OCI-LY3 (cell line): ENCODE measurements at regions not wholly inside any gene's neighbourhood (a gene's known extent, or its start where the extent isn't known, plus 50 kb on each side); places are given as distances from the start of the nearest gene placed in this dataset.
A peak's percentile ranks its signal among the peaks of the same experiment; 100 is the strongest.

Experiments
- H2AFZ ChIP-seq: fragments of 200-600, 300-600 bp; shearing (Covaris generic); 2 replicates; pipeline ENCODE4 v1.6.0; 2014; ENCODE audit warnings: antibody characterized with exemption, low read depth, low read length
- H3K27ac ChIP-seq: fragments of 200-600, 300-600 bp; sonication (generic); 2 replicates; pipeline ENCODE4 v1.5.1; 2014; ENCODE audit warnings: mild to moderate bottlenecking, low read length, moderate library complexity, mixed read lengths
- H3K27me3 ChIP-seq: fragments of 200-600, 300-600 bp; sonication (generic); 2 replicates; pipeline ENCODE4 v1.6.1; 2014; ENCODE audit warnings: low read depth, low read length, mixed read lengths
- H3K36me3 ChIP-seq: fragments of 200-600, 300-600 bp; sonication (generic); replicated peaks from 2 replicates; pipeline ENCODE3; 2014; ENCODE audit warnings: low read depth, low read length, mixed read lengths
- H3K4me1 ChIP-seq: fragments of 300-600, 200-600 bp; sonication (generic); 2 replicates; pipeline ENCODE4 v1.6.1; 2014; ENCODE audit warnings: low read length, mixed read lengths
- H3K4me2 ChIP-seq: fragments of 200-600, 300-600 bp; sonication (generic); 2 replicates; pipeline ENCODE4 v1.6.1; 2014; ENCODE audit warnings: low read length, mixed read lengths
- H3K4me3 ChIP-seq: fragments of 300-600, 200-600 bp; sonication (generic); 2 replicates; pipeline ENCODE4 v1.5.1; 2014; ENCODE audit warnings: antibody characterized with exemption, mild to moderate bottlenecking, low read length, moderate library complexity
- H3K79me2 ChIP-seq: fragments of 300-600, 200-600 bp; shearing (Covaris generic); 2 replicates; pipeline ENCODE4 v1.6.1; 2014; ENCODE audit warnings: mild to moderate bottlenecking, low read length, mixed read lengths
- H3K9ac ChIP-seq: fragments of 300-600, 200-600 bp; shearing (Covaris generic); 2 replicates; pipeline ENCODE4 v1.6.0; 2014; ENCODE audit warnings: mild to moderate bottlenecking, low read length, moderate library complexity
- H3K9me3 ChIP-seq: fragments of 200-600, 300-600 bp; shearing (Covaris generic); 2 replicates; pipeline ENCODE4 v1.6.1; 2014; ENCODE audit warnings: low read length, mixed read lengths; ENCODE audit not compliant: insufficient read depth
- H4K20me1 ChIP-seq: fragments of 200-600, 300-600 bp; sonication (generic); 2 replicates; pipeline ENCODE4 v1.6.1; 2016; ENCODE audit warnings: low read length, mixed read lengths; ENCODE audit not compliant: insufficient read depth
- CTCF ChIP-seq: fragments of 200-600, 300-600 bp; sonication (generic); IDR thresholded peaks from 2 replicates; pipeline ENCODE4 v1.5.1; 2014; ENCODE audit warnings: antibody characterized with exemption, low read length, low read depth
- EZH2phosphoT487 ChIP-seq: fragments of 200-600 bp; shearing (Covaris generic); IDR thresholded peaks from 2 replicates; pipeline ENCODE4 v1.6.1; 2018; ENCODE audit warnings: antibody characterized with exemption, mixed run types, low read depth

GRCh38 chr9:99694393-99694792 lies 127.3 kb upstream of the NR4A3 start:
- Histone ChIP-seq H3K36me3 (no peaks in the 10 kb centered on the region), H3K4me1 (peaks cover 15% of the 10 kb centered on the region), H3K9me3 (peaks cover 7% of the 10 kb centered on the region; the same call in 1 of the 2 replicates), H3K27me3 (no peaks in the 10 kb centered on the region), H3K27ac (no peak overlapping the region), H3K79me2 (no peaks in the 10 kb centered on the region), H4K20me1 (no peaks in the 10 kb centered on the region), H3K4me3 (no peak overlapping the region), H2AFZ (no peak overlapping the region), H3K4me2 (no peak overlapping the region), H3K9ac (no peak overlapping the region)
- TF ChIP-seq EZH2phosphoT487 (no peak), CTCF (no peak)

GRCh38 chr9:99699396-99699795 lies 122.3 kb upstream of the NR4A3 start:
- no peaks in the 10 kb centered on the region for H3K27me3 ChIP-seq
- H3K4me2 ChIP-seq: no peak overlapping the region
- H2AFZ ChIP-seq: no peak overlapping the region
- H3K27ac ChIP-seq: no peak overlapping the region
- no peak overlapping the region for H3K4me3 ChIP-seq
- H3K9me3 ChIP-seq: peaks cover 7% of the 10 kb centered on the region; the same call in 1 of the 2 replicates
- TF ChIP-seq CTCF (no peak), EZH2phosphoT487 (no peak)
- H3K79me2 ChIP-seq: no peaks in the 10 kb centered on the region
- no peaks in the 10 kb centered on the region for H4K20me1 ChIP-seq
- H3K9ac ChIP-seq: no peak overlapping the region
- no peaks in the 10 kb centered on the region for H3K4me1 ChIP-seq
- no peaks in the 10 kb centered on the region for H3K36me3 ChIP-seq

GRCh38 chr9:99712214-99712613 lies 109.5 kb upstream of the NR4A3 start:
- H3K4me1 ChIP-seq: peaks cover 9% of the 10 kb centered on the region
- H3K79me2 ChIP-seq: no peaks in the 10 kb centered on the region
- no peaks in the 10 kb centered on the region for H4K20me1 ChIP-seq
- no peaks in the 10 kb centered on the region for H3K27me3 ChIP-seq
- H3K9ac ChIP-seq: no peak overlapping the region
- no peak overlapping the region for H3K27ac ChIP-seq
- TF ChIP-seq CTCF: no peak
- TF ChIP-seq EZH2phosphoT487: no peak
- no peaks in the 10 kb centered on the region for H3K9me3 ChIP-seq
- H3K4me3 ChIP-seq: no peak overlapping the region
- H3K36me3 ChIP-seq: no peaks in the 10 kb centered on the region
- no peak overlapping the region for H2AFZ ChIP-seq
- no peak overlapping the region for H3K4me2 ChIP-seq

GRCh38 chr9:99713838-99714306 lies 107.8 kb upstream of the NR4A3 start:
- H3K4me2 ChIP-seq: peak overlapping the region; percentile 11; the same call in 1 of the 2 replicates
- TF ChIP-seq CTCF (no peak), EZH2phosphoT487 (no peak)
- no peak overlapping the region for H3K27ac ChIP-seq
- H3K79me2 ChIP-seq: no peaks in the 10 kb centered on the region
- H3K4me3 ChIP-seq: no peak overlapping the region
- H4K20me1 ChIP-seq: no peaks in the 10 kb centered on the region
- H3K36me3 ChIP-seq: no peaks in the 10 kb centered on the region
- no peaks in the 10 kb centered on the region for H3K9me3 ChIP-seq
- H3K4me1 ChIP-seq: peaks cover 9% of the 10 kb centered on the region
- no peak overlapping the region for H3K9ac ChIP-seq
- peak overlapping the region; percentile 2; the same call in 1 of the 2 replicates for H2AFZ ChIP-seq
- no peaks in the 10 kb centered on the region for H3K27me3 ChIP-seq
